ENCODE measurements at regions not wholly inside any gene's neighbourhood (a gene's known extent, or its start where the extent isn't known, plus 50 kb on each side); places are given as distances from the start of the nearest gene placed in this dataset.
"Not testable (repeated sequence)": the region's sequence is repeated elsewhere in the genome, so short reads cannot be mapped to it uniquely, and the experiment has no call there.

- no peak for DNase-seq (ENCODE audit: low spot score)
These were observed 114.1 kb downstream of the FAR1 start for GRCh38 chr11:13782390-13783075.

GRCh38 chr11:13784441-13784840, 116.0 kb downstream of the FAR1 start:
- DNase-seq (ENCODE audit: low spot score) = no peak

- DNase-seq (ENCODE audit: low spot score) = no peak
These were observed 116.4 kb downstream of the FAR1 start for GRCh38 chr11:13784855-13785254.

- no peak for DNase-seq (ENCODE audit: low spot score)
These were observed 118.2 kb downstream of the FAR1 start for GRCh38 chr11:13786688-13787087.

- not testable (repeated sequence) for DNase-seq (ENCODE audit: low spot score)
These were observed 129.1 kb downstream of the FAR1 start for GRCh38 chr11:13797616-13798015.

GRCh38 chr11:13800901-13801300, 132.4 kb downstream of the FAR1 start:
- DNase-seq (ENCODE audit: low spot score) = no peak

- no peak for DNase-seq (ENCODE audit: low spot score)
These were observed 144.2 kb upstream of the SPON1 start for GRCh38 chr11:13818325-13818724.

GRCh38 chr11:13826505-13827278, 135.8 kb upstream of the SPON1 start:
- DNase-seq (ENCODE audit: low spot score) = no peak

GRCh38 chr11:13831696-13832095, 130.8 kb upstream of the SPON1 start:
- no peak for DNase-seq (ENCODE audit: low spot score)

- no peak for DNase-seq (ENCODE audit: low spot score)
These were observed 128.1 kb upstream of the SPON1 start for GRCh38 chr11:13834463-13834862.

- DNase-seq (ENCODE audit: low spot score) = no peak
These were observed 125.9 kb upstream of the SPON1 start for GRCh38 chr11:13836666-13837065.

GRCh38 chr11:13837286-13837685, 125.2 kb upstream of the SPON1 start:
- DNase-seq (ENCODE audit: low spot score) = no peak

- no peak for DNase-seq (ENCODE audit: low spot score)
These were observed 121.1 kb upstream of the SPON1 start for GRCh38 chr11:13841393-13841792.

- no peak for DNase-seq (ENCODE audit: low spot score)
These were observed 114.5 kb upstream of the SPON1 start for GRCh38 chr11:13848031-13848430.

- no peak for DNase-seq (ENCODE audit: low spot score)
These were observed 112.1 kb upstream of the SPON1 start for GRCh38 chr11:13850231-13851005.

- DNase-seq (ENCODE audit: low spot score) = no peak
These were observed 110.8 kb upstream of the SPON1 start for GRCh38 chr11:13851691-13852090.

GRCh38 chr11:13852481-13852880, 110.0 kb upstream of the SPON1 start:
- DNase-seq (ENCODE audit: low spot score) = no peak

- DNase-seq (ENCODE audit: low spot score) = no peak
These were observed 104.7 kb upstream of the SPON1 start for GRCh38 chr11:13857828-13858227.

GRCh38 chr11:13859892-13860291, 102.6 kb upstream of the SPON1 start:
- no peak for DNase-seq (ENCODE audit: low spot score)

- DNase-seq (ENCODE audit: low spot score) = no peak
These were observed 101.1 kb upstream of the SPON1 start for GRCh38 chr11:13861411-13861810.

- DNase-seq (ENCODE audit: low spot score) = no peak
These were observed 99.6 kb upstream of the SPON1 start for GRCh38 chr11:13862845-13863392.

GRCh38 chr11:13868710-13869397, 93.7 kb upstream of the SPON1 start:
- peak; percentile 14 for DNase-seq (ENCODE audit: low spot score)

Measured in activated CD4-positive, alpha-beta T cell treated with anti-CD3 and anti-CD28 coated beads, Interleukin-2, Interleukin-4, amounts not matched to agents 100 ng/mL and 50 ng/mL, durations not matched to agents 16 hours and 8 hours (primary cell).